Left cardiac atrium (tissue), 4 donors: ENCODE measurements at regions not wholly inside any gene's neighbourhood (a gene's known extent, or its start where the extent isn't known, plus 50 kb on each side); places are given as distances from the start of the nearest gene placed in this dataset.

ENCODE experiments used
- ATAC-seq, 2 donors: fragments of 200-7000 bp; cut with Tn5 transposase; one replicate each; pipeline ENCODE4 v1.9.1; 2020; ENCODE audit warnings: mild to moderate bottlenecking in 2 of 2, moderate library complexity in 2 of 2
- DNase-seq: peaks from one replicate; pipeline ENCODE4 v3.0.0-alpha.2; 2020
- intact Hi-C, 2 donors: fragments of 100-400 bp; cut with DNase I; formaldehyde crosslinking; loops; one replicate each; pipeline versions ENCODE4 v1.14.1 to v1.15.1; 2022 to 2023
- donor health status: DM: no; HTN: yes; CAD: no.
- donor health status: DM: no; HTN: yes; CAD: no; lungs with severe emphysema.
- donor health status: DM: yes; HTN: yes; CAD: no.
- donor health status: Dilated cardiomyopathy.

DNA sequence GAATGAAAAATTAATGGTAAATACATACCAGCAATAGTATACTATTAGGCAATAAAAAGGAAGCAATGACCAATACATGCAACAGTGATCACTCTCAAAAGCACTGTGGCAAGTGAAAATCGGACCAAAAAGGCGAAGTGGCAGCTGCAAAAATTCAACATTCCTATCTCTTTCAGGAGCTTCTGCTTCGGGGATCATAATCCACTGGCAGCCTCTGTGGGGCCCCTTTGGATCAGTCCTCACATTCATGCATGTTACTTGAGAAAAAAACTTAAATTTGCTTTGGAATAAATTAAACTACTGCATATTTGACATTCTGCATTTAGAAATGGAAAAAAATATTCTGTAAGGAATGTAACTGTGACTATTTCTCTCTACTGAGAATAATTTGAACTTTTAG lies 425.6 kb downstream of the NR2F2 start:
- intact Hi-C loops: no loop called here
- DNase-seq: no peak
- ATAC-seq: no peak

DNA sequence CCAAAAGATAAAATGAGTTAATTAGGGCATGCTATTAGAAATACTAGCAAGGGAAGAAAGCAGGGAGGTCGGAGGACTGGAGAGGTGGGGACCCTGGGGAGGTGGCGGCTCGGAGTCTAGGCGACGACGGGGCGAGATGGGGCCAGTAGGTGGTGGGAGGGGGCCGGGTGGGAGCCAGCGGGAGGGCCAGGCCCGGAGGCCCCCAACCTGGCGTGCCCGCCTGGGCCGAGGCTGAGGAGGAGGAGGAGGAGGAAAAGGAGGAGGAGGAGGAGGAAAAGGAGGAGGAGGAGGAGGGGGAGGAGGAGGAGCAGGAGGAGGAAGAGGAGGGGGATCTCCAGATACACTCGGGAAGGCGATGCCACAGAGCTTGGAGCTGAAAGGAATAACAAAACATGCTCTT lies 426.2 kb downstream of the NR2F2 start:
- intact Hi-C loops: no loop called here
- DNase-seq (no peak), ATAC-seq (no peak)

DNA sequence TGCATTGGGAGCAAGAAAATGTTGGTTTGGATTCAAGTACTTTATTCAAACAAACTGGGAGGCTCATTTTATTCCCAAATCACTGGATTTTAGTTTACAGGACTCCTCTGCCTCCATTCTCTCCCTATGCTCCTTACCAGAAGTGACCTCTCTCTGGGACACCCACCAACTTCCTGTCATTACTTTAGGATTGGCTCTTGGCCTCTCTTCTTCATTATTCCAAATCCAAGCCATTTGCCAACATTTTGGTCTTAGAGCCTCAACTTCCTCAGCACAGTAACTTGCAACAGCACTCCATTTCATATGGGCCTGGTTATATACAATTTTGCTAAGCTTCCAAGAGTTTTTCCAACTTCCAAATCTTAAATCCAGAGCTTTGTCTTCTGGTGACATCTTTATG lies 432.1 kb downstream of the NR2F2 start:
- intact Hi-C loops: no loop called here
- no peak for DNase-seq

DNA sequence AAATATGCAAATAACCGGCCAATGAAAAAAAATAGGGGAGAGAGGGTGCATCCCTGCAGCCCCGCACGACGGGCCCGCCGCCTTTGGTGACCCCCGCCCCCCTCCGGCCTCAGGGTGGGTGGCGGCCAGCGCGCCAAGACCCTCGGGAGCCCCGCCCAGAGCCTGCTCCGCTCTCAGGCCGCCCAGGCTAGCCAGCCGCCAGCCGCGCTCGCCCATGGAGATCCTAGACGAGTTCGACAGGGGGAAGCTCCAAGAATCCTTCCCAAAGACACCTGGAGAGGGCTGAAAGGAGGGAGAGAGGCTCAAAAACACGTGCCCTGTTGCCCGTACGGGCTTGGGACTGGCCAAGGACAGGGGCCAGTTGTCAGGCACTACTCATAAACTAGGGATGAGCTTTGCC lies 434.0 kb downstream of the NR2F2 start:
- intact Hi-C loops: no loop called here
- ATAC-seq (no peak), DNase-seq (no peak)

More for the DNA sequence above, 432.1 kb downstream of the NR2F2 start:
- peak in 1 of 2 donors; percentile 44 for ATAC-seq

DNA sequence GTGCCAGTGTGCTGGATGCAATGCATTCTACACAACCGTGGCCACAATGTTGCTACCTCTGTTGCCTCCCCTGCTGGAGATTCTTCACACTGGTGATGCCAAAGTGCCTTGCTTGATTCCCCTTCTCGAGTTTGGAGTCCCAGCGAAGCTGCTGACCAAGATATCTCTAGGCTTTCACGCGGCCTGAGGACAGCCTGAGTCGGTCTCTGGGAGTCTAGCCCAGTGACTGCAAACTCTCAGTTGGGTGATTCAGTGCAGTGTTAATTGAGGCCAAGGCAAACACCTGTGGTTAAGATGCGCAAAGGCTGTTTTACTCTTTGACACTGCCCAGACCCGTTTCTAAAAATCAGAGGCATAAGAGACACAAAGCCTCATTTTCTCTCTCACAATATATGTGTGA lies 434.4 kb downstream of the NR2F2 start:
- intact Hi-C loops: no loop called here
- DNase-seq: no peak
- ATAC-seq: no peak

DNA sequence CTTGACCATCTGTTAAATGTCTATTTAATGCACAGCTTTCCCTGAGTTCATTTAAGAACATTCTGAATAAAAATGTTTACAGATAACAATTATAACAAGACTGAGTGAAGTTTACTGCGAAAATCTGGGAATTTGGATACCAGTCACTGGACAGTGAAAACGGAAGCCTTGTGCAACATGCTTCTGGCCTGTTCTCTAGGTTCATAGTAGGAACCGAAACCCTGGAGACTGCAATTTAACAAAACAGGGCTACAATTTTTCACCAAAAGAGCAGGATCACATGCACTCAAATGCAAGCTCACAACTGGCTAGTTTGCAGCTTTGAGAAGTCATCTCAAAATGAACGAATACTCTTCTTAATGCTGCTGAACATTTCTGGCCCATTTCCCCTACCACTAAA lies 435.9 kb downstream of the NR2F2 start:
- ATAC-seq (peak in 1 of 2 donors; percentile 68), DNase-seq (no peak)
- intact Hi-C loops: no loop called here

DNA sequence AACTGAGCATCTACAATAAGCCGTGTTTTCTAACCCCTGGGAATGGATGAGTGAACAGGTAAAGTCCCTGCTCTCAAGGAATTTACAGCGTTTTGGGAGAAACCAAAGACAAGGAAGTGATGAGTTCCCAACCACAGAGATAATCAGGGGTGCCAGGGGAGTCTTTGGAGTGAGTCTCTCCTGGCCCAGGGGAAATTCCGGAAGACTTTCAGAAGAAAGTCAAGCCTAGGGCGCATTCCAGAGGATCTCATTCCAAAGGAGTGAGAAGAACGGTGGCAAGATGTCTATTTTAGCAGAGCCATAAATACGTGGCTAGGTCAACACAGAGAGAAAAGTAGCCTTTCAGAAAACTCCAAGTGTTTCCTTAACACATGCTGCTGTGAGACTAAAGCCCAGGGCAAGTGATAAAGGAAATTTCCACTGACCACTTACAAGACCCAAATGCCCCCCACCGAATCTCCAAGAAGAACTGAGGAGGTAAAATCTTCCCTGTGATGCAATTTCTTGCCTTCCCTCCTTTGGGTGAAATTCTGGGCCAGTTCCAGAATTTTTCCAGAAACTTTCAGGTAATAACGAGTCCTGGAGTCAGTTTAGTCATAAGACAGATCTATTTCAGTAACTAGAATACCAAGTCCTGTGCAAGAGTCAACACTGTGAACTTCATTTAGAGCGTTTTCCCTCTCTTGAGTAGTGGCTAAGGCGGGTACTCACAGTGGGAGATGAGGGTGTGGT lies 437.4 kb downstream of the NR2F2 start:
- DNase-seq: no peak
- ATAC-seq: no peak
- intact Hi-C loops: no loop called here

DNA sequence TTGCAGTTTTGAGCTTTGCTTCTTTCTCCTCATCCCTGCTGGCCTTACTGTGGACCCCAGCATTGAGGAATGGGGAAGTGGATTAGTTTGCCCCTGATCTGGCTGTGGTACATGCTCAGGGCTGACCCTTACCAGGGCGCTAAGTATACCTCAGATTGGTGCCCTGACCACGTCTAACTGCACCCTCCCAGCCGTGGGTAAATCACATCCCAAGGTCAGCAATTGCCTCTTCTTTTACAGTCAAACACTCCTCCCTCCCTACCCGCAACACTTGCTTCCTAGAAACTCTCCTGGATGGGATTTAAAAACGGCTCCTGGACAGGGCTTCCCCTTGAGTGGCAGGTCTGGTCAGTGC lies 437.9 kb downstream of the NR2F2 start:
- ATAC-seq (no peak), DNase-seq (no peak)
- intact Hi-C loops: no loop called here

DNA sequence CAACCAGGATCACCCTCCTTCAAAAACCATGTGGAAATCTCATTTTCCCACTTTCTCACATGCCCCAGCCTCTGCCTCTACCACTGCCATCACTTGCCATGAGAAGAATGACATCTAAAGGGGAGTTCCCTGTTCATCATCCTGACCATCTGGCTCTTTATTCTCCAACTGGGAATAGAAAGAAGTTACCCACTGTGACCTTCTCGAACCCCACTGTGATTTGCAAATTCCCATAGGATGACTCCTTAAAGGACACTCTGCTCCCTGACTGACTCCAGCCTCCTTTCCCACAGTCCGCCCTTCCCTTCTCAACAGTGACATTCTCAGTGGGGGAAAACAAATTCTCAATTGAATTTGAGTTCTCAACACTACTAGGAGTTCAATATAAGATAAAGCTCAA lies 440.5 kb downstream of the NR2F2 start:
- DNase-seq: no peak
- intact Hi-C loops: no loop called here
- ATAC-seq: no peak

DNA sequence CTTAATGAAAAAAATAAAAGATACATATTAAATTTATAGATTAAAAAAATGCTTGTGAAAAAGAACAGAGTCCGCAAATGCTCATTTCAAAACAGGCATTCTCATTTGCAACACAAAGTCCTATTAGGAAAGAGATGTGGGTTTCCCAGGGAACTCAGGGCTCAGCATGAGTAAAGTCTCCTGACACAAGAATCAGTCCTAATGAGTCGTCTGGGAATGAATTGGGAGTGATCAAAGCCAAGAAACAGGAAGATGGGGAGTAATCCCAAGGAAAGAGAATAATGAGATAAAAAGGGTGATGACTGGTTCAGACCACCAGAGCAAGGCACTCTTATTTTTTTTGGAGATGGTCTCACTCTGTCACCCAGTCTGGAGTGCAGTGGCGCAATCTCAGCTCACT lies 443.7 kb downstream of the NR2F2 start:
- DNase-seq (no peak), ATAC-seq (no peak)
- intact Hi-C loops: no loop called here

DNA sequence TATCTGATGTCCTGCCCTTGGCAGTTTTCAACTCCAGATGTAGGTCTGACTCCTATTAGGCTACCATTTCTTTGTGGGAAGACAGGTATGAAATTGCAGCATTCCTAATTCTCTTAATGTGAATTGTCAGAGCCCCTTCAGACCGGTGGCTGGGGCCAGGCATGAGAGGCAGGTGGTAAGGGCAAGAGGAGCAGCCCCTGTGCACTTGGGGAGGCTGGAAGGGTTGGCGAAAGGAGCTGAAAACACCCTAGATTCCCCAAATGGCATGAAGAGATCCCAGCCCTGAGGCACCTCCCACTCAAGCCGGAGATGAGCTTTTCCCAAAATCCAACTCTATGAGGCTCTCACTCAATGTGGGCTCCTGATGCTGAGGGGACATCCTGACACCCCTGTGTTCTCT lies 453.2 kb downstream of the NR2F2 start:
- ATAC-seq: no peak
- intact Hi-C loops: no loop called here

DNA sequence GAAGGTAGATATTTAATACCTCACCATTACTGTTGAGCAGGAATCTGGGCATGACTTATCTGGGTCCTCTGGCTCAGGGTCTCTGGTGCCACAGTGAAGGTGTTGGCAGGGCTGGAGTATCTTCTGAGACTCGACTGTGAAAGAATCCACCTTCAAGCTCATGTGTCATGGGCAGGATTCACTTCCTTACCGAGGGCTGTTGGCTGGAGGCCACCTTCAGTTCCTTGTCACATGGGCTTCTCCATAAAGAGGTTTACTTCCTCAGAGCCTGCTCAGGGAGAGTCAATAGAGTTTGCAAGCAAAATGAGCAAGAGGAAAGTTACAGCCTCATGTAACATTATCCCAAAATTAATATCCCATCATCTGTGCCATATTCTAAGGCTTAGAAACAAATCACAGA lies 459.5 kb downstream of the NR2F2 start:
- intact Hi-C loops: no loop called here
- ATAC-seq: no peak
- no peak for DNase-seq

More for the DNA sequence above, 453.2 kb downstream of the NR2F2 start:
- no peak for DNase-seq

DNA sequence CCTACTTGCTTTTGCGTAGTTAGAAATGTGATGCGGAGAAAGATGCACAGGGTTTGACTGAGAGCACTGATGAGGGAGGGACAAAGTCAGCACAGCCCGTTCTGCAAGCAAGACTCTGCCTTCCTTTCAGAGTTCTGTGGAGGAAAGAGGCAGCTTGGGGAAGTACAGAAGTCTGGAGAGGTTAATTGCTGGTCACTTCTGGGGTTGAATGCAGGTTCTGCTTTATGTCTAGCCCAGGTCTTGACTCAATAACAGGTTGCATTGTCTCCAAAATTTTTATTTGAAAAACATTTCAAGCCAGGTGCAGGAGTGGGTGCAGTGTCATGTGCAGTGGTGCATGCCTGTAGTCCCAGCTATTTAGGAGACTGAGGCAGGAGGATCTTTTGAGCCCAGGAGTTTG lies 461.7 kb downstream of the NR2F2 start:
- DNase-seq (no peak), ATAC-seq (no peak)
- intact Hi-C loops: no loop called here

DNA sequence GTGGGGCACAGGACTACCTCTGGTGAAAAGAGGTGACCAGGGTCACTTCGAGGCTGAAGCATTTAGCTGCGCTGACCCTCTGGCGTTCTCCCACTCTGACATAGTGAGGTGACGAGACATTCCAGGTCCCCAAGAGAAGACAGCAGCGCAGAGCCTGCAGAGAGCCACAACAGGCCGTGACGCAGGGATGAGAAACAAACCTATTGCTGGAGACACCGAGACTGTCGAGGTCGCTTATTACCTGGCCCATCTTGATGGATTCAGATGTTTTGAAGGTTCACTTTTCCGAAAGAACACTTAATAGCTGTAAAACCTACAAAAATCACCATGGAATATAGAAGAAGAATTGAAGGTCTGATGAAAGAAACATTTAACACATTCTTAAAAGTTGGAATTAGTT lies 466.3 kb downstream of the NR2F2 start:
- ATAC-seq (no peak), DNase-seq (no peak)
- intact Hi-C loops: no loop called here

DNA sequence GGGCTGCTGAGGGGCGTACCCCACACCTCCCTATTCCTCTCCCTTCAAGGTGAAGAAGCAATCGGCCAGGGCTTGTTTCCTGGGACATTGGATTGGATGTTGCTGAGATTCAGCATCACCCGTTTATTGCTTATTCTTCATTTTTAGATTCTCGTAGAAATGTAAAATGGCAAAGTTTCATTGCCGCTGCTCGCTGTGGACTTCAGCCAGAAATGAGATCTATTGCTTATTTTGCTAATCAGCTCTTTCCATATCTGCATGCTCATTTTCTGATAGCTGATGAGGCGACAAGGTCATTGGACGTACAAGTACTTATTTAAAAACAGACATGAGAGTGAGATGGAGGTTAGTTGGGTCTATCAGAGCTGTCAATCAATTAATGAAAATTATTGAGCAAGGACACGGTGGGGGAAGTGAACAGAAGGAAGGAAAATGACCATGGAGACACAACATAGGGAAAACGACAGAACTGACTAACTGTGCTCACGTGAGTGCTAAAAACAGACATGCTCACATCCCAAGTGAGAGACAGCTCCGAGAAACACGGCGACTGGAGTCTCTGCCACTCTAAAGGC lies 471.2 kb downstream of the NR2F2 start:
- DNase-seq: no peak
- intact Hi-C loops: no loop called here
- no peak for ATAC-seq

DNA sequence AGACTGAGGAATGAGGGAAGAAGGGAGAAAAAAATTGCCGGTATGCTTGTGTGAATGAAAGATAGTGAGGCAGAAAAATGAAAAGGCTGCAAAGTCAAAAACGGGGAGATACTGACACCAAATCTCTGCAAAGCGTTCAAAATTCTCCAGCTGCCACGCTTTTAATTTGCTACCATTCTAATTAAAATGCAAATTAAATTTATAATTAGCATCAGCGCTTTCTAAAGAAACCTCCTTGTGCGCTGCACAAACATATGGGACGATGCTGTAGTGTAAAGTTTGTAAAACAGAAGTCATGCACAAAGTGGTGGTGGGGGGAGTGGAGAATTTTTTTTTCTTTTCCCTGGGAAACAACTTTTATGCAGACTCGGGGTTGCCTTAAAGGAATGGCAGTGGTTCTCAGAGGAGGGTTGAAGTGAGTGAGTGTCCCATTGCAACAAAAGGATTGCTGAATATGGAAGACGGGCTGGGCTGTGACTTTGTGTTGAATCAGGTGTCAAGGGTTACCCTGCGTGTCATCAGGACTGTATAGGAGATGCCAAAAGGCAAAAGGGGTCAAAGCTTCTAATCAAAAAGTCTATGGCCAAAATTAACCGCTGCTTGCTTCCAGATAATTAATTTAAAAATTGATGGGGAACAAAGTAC lies 472.2 kb downstream of the NR2F2 start:
- intact Hi-C loops: no loop called here
- ATAC-seq: no peak
- no peak for DNase-seq

DNA sequence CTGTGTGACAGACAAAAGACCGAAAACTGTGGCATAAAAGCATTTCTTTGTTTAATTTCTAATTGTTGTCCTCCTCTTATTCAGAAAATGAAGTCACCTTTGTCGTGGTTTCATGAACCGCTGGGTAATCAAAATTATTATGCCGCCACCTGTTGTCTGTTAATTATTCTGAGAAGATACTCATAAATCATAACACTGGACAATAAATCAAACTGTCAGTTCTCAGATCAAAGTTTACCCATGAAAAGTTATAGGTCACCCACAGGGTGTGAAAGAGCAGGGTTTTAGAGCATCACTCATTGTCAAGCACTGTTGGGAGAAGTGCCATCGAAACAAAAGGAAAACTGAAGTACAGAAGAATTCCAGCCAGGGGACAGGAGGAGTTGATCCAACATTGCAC lies 474.3 kb downstream of the NR2F2 start:
- ATAC-seq: no peak
- intact Hi-C loops: no loop called here
- no peak for DNase-seq

DNA sequence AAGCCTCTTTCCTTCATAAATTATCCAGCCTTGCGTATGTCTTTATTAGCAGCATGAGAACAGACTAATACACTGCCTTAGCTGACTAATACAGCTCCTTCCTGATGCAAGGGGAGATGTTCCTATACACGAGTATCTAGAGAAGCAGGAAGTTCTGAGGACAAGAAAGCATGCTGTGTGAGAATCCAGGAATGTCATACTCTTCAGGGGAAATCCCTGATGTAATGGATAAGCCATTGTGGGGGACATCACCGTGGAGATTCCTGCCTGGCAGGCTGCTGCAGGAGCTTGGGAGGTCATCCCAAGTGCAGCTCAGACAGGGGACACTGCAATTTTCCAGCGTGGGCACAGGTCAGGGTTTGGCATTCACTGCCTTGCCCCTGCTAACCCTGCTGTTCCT lies 476.9 kb downstream of the NR2F2 start:
- DNase-seq (no peak), ATAC-seq (no peak)
- intact Hi-C loops: no loop called here

DNA sequence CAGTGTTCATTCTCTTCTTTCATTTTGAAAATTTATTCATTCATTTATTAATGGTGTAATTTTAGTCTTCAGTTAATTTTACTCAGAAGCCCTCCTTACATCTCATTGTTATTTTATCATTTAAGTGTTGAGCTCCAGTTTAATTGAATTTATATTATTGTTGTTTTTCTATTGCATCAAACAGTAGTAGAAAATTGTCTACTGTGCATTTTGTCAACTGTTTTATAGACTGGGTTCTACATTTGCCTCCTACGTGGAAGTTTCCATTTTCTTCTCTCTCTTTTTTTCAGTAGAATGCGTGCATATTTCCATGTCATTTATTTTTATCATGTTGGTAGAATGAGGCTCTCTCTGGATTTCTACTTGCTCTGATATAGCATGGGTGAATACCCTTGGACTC lies 487.4 kb downstream of the NR2F2 start:
- ATAC-seq: no peak
- intact Hi-C loops: no loop called here
- no peak for DNase-seq

DNA sequence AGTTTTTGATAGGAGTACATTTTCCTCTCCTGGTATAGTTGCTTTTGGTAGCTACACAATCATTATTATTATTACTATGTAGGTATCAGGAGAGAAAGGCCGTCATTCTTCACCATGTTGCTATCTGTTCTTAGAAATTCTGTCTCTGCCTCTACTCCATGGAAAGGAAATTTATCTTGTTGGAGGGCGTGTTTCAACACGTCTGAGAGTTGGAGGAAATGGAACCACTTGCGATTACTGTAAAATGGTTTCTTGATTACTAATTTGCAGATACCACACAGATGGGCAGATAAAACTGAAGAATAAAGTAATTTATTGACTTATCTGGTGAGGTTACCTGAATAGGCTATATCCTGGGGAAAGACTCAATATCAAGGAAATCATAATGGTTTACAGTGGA lies 488.4 kb downstream of the NR2F2 start:
- intact Hi-C loops: no loop called here
- DNase-seq: no peak
- no peak for ATAC-seq

DNA sequence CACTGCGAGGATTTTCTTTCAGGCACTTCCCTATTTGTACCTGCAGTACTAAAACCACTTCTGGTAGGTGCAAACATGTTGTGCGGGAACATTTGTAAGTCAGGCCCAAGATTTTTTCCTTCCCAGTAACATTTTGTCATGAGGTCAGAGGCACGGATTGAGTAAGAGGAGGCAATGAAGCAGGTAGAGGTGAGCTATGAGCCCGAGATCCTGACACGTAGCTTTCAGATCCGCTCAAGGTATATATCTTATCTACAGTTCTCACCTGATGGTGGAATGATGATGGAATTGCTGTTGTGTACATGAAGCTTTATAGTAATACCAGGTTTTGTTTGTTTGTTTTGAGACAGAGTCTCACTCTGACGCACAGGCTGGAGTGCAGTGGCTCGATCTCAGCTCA lies 497.5 kb downstream of the NR2F2 start:
- DNase-seq: no peak
- ATAC-seq: no peak
- intact Hi-C loops: no loop called here
